ENCODE measurements at regions not wholly inside any gene's neighbourhood (a gene's known extent, or its start where the extent isn't known, plus 50 kb on each side); places are given as distances from the start of the nearest gene placed in this dataset.
"Not testable (repeated sequence)": the region's sequence is repeated elsewhere in the genome, so short reads cannot be mapped to it uniquely, and the experiment has no call there.

DNA sequence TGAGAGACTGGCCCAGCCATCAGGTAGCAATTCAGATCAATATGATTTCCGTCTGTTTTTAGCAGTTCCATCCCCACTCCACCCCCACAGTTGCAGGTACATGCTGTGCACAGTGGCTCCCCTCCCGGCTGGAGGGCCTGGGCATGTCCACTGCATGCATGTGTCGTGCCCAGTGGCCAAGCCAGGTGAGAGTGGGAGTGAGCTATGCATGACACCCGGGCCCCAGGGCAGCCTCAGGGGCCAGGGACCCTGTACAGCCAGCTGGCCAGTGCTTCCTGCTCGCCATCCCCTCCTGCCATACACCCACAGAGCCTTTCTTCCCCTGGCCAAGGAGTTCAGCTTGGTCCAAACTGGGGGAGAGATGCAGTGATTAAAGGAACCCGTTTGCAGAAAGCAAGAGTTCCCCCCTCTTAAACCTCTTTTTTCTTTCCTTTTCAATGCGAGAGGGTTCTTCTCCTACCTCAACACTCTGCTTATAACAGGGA, 135.3 kb downstream of the THBS2 start:
- Histone ChIP-seq H3K27ac (ENCODE audit: low read depth, low read length, severe bottlenecking) (no peak overlapping the region), H3K9me3 (ENCODE audit: control insufficient read depth, low read length) (no peaks in the 10 kb centered on the region), H3K4me1 (ENCODE audit: control insufficient read depth, insufficient read depth, low read length, poor library complexity, severe bottlenecking) (no peaks in the 10 kb centered on the region), H3K4me3 (ENCODE audit: extremely low read depth, insufficient read depth, low read length, poor library complexity, severe bottlenecking) (no peak overlapping the region), H3K36me3 (ENCODE audit: control insufficient read depth, insufficient read depth, low read length) (no peaks in the 10 kb centered on the region)
- WGBS, 2 experiments (ENCODE audit: insufficient coverage in 2 of 2) = 80 to 93% methylated on average over 1 to 3 of the region's 7 CpGs

DNA sequence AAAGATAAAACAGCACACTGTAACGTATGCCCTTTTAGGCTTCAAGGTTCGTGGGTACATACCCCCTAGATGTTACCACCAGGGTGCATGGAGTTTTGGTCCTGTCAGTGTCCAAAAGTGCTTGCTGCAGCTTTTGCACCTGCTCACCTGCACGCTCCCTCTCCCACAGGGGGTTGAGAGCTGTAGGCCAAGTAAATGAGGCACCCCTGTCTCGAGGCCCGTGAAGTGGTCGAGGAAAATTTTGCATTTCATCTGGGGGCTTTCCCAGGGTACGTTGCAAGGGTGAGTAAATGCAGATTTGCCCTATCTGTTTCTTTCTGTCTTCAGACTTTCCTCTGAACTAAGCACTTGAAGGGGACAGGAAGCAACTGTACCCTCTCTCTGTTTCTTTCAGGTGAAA, 136.0 kb downstream of the THBS2 start:
- H3K4me3 ChIP-seq (ENCODE audit: extremely low read depth, insufficient read depth, low read length, poor library complexity, severe bottlenecking) = no peak overlapping the region
- no peak overlapping the region for H3K27ac ChIP-seq (ENCODE audit: low read depth, low read length, severe bottlenecking)
- no peaks in the 10 kb centered on the region for H3K36me3 ChIP-seq (ENCODE audit: control insufficient read depth, insufficient read depth, low read length)
- 92 to 96% methylated on average over 5 of the region's 7 CpGs for WGBS, 2 experiments (ENCODE audit: insufficient coverage in 2 of 2)
- no peaks in the 10 kb centered on the region for H3K9me3 ChIP-seq (ENCODE audit: control insufficient read depth, low read length)
- no peaks in the 10 kb centered on the region for H3K4me1 ChIP-seq (ENCODE audit: control insufficient read depth, insufficient read depth, low read length, poor library complexity, severe bottlenecking)

DNA sequence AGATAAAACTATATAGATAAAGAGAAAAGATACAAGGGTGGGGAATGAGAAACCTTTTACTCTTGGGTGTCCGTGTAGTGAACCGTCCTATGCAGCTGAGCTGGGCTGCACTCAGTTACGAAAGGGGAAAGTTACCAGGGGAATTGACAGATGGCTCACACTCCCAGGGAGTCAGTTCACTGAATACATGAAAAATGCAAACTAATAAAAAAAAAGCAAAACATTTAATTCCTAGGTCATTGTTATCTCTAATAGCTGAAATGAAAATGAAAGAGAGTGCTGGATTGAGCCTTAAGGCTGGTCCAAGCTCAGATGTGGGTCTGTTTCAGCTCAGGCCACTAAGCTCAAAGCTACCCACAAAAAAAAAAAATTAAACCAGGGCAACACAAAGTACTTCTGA, 138.0 kb downstream of the THBS2 start:
- no peak overlapping the region for H3K4me3 ChIP-seq (ENCODE audit: extremely low read depth, insufficient read depth, low read length, poor library complexity, severe bottlenecking)
- H3K27ac ChIP-seq (ENCODE audit: low read depth, low read length, severe bottlenecking) = no peak overlapping the region
- no peaks in the 10 kb centered on the region for H3K9me3 ChIP-seq (ENCODE audit: control insufficient read depth, low read length)
- 73 to 100% methylated on average over 2 to 3 of the region's 3 CpGs for WGBS, 2 experiments (ENCODE audit: insufficient coverage in 2 of 2)
- no peaks in the 10 kb centered on the region for H3K4me1 ChIP-seq (ENCODE audit: control insufficient read depth, insufficient read depth, low read length, poor library complexity, severe bottlenecking)
- no peaks in the 10 kb centered on the region for H3K36me3 ChIP-seq (ENCODE audit: control insufficient read depth, insufficient read depth, low read length)

DNA sequence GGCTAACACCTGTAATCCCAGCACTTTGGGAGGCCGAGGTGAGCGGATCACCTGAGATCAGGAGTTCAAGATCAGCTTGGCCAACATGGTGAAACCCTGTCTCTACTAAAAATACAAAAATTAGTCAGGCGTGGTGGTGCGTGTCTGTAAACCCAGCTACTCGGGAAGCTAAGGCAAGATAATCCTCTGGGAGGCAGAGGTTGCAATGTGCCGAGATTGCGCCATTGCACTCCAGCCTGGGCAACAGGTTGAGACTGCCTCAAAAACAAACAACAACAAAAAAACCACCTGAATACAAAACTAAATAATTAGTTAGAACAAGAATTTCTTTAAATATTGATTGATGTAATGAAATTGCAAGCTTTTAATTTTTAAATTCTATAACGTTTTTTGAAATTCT, 139.0 kb downstream of the THBS2 start:
- H3K36me3 ChIP-seq (ENCODE audit: control insufficient read depth, insufficient read depth, low read length); H3K4me1 ChIP-seq (ENCODE audit: control insufficient read depth, insufficient read depth, low read length, poor library complexity, severe bottlenecking); H3K9me3 ChIP-seq (ENCODE audit: control insufficient read depth, low read length); H3K4me3 ChIP-seq (ENCODE audit: extremely low read depth, insufficient read depth, low read length, poor library complexity, severe bottlenecking); H3K27ac ChIP-seq (ENCODE audit: low read depth, low read length, severe bottlenecking): not testable (repeated sequence)
- WGBS, 2 experiments (ENCODE audit: insufficient coverage in 2 of 2) = 84 to 94% methylated on average over 5 to 8 of the region's 8 CpGs

GRCh38 chr6:169112483-169113320, 140.9 kb downstream of the THBS2 start:
- WGBS, 2 experiments (ENCODE audit: insufficient coverage in 2 of 2) = 38 to 40% methylated on average over 7 of the region's 10 CpGs
- no peaks in the 10 kb centered on the region for H3K36me3 ChIP-seq (ENCODE audit: control insufficient read depth, insufficient read depth, low read length)
- H3K9me3 ChIP-seq (ENCODE audit: control insufficient read depth, low read length) = no peaks in the 10 kb centered on the region
- H3K4me1 ChIP-seq (ENCODE audit: control insufficient read depth, insufficient read depth, low read length, poor library complexity, severe bottlenecking) = no peaks in the 10 kb centered on the region
- no peak overlapping the region for H3K27ac ChIP-seq (ENCODE audit: low read depth, low read length, severe bottlenecking)
- no peak overlapping the region for H3K4me3 ChIP-seq (ENCODE audit: extremely low read depth, insufficient read depth, low read length, poor library complexity, severe bottlenecking)

DNA sequence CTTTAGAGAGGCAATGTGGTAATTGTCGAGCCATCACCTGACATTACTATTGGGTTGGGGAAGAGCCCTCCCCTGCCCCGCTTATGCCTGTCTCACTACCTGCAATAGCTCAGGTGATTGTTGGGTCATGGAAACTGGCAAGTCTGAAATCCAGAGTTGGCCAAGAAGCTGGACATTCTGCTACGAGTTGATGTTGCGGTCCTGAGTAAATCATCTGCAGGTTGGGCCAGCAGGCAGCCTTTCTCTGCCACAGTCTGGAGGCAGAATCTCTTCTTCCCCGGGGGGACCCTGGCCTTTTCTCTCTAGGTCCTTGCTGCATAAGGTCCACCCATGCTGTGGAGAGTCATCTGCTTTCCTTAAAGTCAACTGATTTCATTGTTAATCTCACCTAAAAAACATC, 142.4 kb downstream of the THBS2 start:
- H3K9me3 ChIP-seq (ENCODE audit: control insufficient read depth, low read length) = no peaks in the 10 kb centered on the region
- H3K27ac ChIP-seq (ENCODE audit: low read depth, low read length, severe bottlenecking) = no peak overlapping the region
- peaks cover 2% of the 10 kb centered on the region for H3K4me1 ChIP-seq (ENCODE audit: control insufficient read depth, insufficient read depth, low read length, poor library complexity, severe bottlenecking)
- no peak overlapping the region for H3K4me3 ChIP-seq (ENCODE audit: extremely low read depth, insufficient read depth, low read length, poor library complexity, severe bottlenecking)
- WGBS, 2 experiments (ENCODE audit: insufficient coverage in 2 of 2) = 93 to 95% methylated on average over 3 to 5 of the region's 5 CpGs
- no peaks in the 10 kb centered on the region for H3K36me3 ChIP-seq (ENCODE audit: control insufficient read depth, insufficient read depth, low read length)

- H3K27ac ChIP-seq (ENCODE audit: low read depth, low read length, severe bottlenecking) = no peak overlapping the region
- peaks cover 9% of the 10 kb centered on the region for H3K4me1 ChIP-seq (ENCODE audit: control insufficient read depth, insufficient read depth, low read length, poor library complexity, severe bottlenecking)
- H3K36me3 ChIP-seq (ENCODE audit: control insufficient read depth, insufficient read depth, low read length) = no peaks in the 10 kb centered on the region
- no peak overlapping the region for H3K4me3 ChIP-seq (ENCODE audit: extremely low read depth, insufficient read depth, low read length, poor library complexity, severe bottlenecking)
- WGBS, 2 experiments (ENCODE audit: insufficient coverage in 2 of 2) = 85% methylated on average over 3 to 4 of the region's 5 CpGs
- no peaks in the 10 kb centered on the region for H3K9me3 ChIP-seq (ENCODE audit: control insufficient read depth, low read length)
These were observed 144.0 kb downstream of the THBS2 start for GRCh38 chr6:169109411-169110220.

DNA sequence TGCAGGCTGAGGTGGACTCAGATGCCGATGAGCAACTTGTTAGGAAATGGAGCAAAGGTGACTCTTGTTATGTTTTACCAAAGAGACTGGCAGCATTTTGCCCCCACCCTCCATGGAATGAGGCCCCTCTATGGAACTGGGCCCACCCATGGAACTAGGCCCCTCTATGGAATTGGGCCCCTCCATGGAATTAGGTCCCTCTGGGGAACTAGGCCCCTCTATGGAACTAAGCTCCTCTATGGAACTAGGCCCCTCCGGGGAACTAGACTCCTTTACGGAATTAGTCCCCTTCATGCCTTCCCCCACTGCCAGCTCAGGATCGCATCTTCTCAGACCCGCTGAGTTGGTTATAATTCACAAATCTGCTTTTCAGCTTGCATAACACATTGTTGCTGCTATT, 144.9 kb downstream of the THBS2 start:
- WGBS, 2 experiments (ENCODE audit: insufficient coverage in 2 of 2) = 94 to 99% methylated on average over 4 to 5 of the region's 5 CpGs
- H3K4me3 ChIP-seq (ENCODE audit: extremely low read depth, insufficient read depth, low read length, poor library complexity, severe bottlenecking) = no peak overlapping the region
- no peaks in the 10 kb centered on the region for H3K9me3 ChIP-seq (ENCODE audit: control insufficient read depth, low read length)
- peaks cover 9% of the 10 kb centered on the region for H3K4me1 ChIP-seq (ENCODE audit: control insufficient read depth, insufficient read depth, low read length, poor library complexity, severe bottlenecking)
- no peaks in the 10 kb centered on the region for H3K36me3 ChIP-seq (ENCODE audit: control insufficient read depth, insufficient read depth, low read length)
- no peak overlapping the region for H3K27ac ChIP-seq (ENCODE audit: low read depth, low read length, severe bottlenecking)

DNA sequence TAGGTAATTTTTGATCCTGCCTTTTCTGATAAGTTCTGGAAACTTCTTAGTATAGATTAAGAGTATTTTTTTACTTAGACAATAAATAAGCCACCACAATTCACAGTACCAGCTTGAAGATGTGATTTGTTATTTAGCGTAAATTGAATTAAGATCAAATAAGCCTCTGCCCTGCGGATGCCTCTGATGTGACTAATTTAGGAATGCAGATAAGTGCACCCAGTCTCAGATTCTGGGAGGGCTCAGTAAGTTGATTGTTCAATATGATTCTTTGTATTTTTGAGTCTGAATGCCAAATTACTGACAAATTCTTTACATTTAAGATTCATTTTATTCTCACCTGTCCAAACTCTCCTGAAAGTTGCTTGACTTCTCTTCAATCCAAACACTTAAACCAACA, 147.5 kb downstream of the THBS2 start:
- Histone ChIP-seq H3K4me1 (ENCODE audit: control insufficient read depth, insufficient read depth, low read length, poor library complexity, severe bottlenecking) (peaks cover 9% of the 10 kb centered on the region), H3K27ac (ENCODE audit: low read depth, low read length, severe bottlenecking) (no peak overlapping the region), H3K36me3 (ENCODE audit: control insufficient read depth, insufficient read depth, low read length) (no peaks in the 10 kb centered on the region), H3K4me3 (ENCODE audit: extremely low read depth, insufficient read depth, low read length, poor library complexity, severe bottlenecking) (no peak overlapping the region), H3K9me3 (ENCODE audit: control insufficient read depth, low read length) (no peaks in the 10 kb centered on the region)
- WGBS, 2 experiments (ENCODE audit: insufficient coverage in 2 of 2) = 100% methylated on average over 2 of the region's 2 CpGs; no CpG with 5 or more reads in 1 of the 2 experiments

DNA sequence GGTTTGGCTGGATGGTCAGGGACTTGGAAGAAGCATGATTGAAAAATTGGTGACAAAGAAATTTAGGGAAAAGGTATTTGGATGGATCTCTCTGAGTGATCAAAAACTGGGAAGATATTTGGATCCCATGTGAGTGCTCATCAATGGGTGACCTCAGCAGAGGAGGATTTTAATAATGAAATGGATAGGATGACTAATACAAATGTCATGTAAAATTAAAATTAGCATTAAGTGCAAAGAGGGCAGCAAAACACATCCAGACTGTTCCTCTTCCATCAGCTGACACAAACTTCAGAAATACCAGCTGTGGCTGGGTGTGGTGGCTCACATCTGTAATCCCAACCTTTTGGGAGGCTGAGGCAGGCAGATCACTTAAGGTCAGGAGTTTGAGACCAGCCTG, 151.7 kb downstream of the THBS2 start:
- H3K27ac ChIP-seq (ENCODE audit: low read depth, low read length, severe bottlenecking) = no peak overlapping the region
- peaks cover 9% of the 10 kb centered on the region for H3K4me1 ChIP-seq (ENCODE audit: control insufficient read depth, insufficient read depth, low read length, poor library complexity, severe bottlenecking)
- no peaks in the 10 kb centered on the region for H3K9me3 ChIP-seq (ENCODE audit: control insufficient read depth, low read length)
- no peak overlapping the region for H3K4me3 ChIP-seq (ENCODE audit: extremely low read depth, insufficient read depth, low read length, poor library complexity, severe bottlenecking)
- H3K36me3 ChIP-seq (ENCODE audit: control insufficient read depth, insufficient read depth, low read length) = no peaks in the 10 kb centered on the region

Measured in mesodermal cell (in vitro differentiated cells).